Endothelial cell of umbilical vein (primary cell): ENCODE measurements at regions not wholly inside any gene's neighbourhood (a gene's known extent, or its start where the extent isn't known, plus 50 kb on each side); places are given as distances from the start of the nearest gene placed in this dataset.

Experiments
- BruUV-seq: library from RNA; stranded (reverse); fragments of 400-500 nt; replicated peaks from 2 replicates; lab custom pipeline; 2021; lab: Mats Ljungman, UMichigan
- CTCF ChIA-PET: fragments of 300-600, 350-600 bp; sonication (Branson Sonifier 250); formaldehyde crosslinking; loops from one replicate; lab custom pipeline; 2021; ENCODE audit warnings: antibody characterized with exemption, inconsistent platforms; lab: Charles Lee
- POLR2A ChIA-PET: fragments of 300-600, 350-600 bp; sonication (Branson Sonifier 250); formaldehyde crosslinking; loops from one replicate; lab custom pipeline; 2021; ENCODE audit warnings: antibody characterized with exemption, inconsistent platforms; lab: Charles Lee
- DNase-seq: peaks from one replicate; pipeline ENCODE4 v3.0.0-alpha.2; 2011; ENCODE audit warnings: low read depth, low spot score
- FAIRE-seq: peaks from 2 replicates; lab custom pipeline; 2011; peaks lifted over from hg19 to GRCh38; lab: Jason Lieb, UNC
- H2AFZ ChIP-seq: 2 replicates; pipeline ENCODE4 v1.6.0; 2012; ENCODE audit warnings: low read depth, low read length, control low read depth, inconsistent platforms
- H3K27ac ChIP-seq: 2 replicates; pipeline ENCODE4 v1.5.1; 2011; ENCODE audit warnings: low read depth, mild to moderate bottlenecking, control low read depth, low read length, moderate library complexity; ENCODE audit not compliant: insufficient read depth
- H3K27me3 ChIP-seq, 2 experiments: 2 replicates each; pipeline versions ENCODE4 v1.6.0 to v1.6.1; 2011; ENCODE audit warnings: low read length in 2 of 2, mixed read lengths in 1 of 2; ENCODE audit not compliant: control insufficient read depth in 2 of 2, insufficient read depth in 2 of 2
- H3K36me3 ChIP-seq, 2 experiments: 2 replicates in 1 of 2; 3 replicates in 1 of 2; pipeline ENCODE4 v1.5.1; 2011; ENCODE audit warnings: low read length in 2 of 2, mild to moderate bottlenecking in 1 of 2, moderate library complexity in 1 of 2; ENCODE audit not compliant: control insufficient read depth in 2 of 2, insufficient read depth in 2 of 2; ENCODE audit errors: extremely low read depth in 1 of 2
- H3K4me1 ChIP-seq: 3 replicates; pipeline ENCODE4 v1.5.1; 2011; ENCODE audit warnings: mild to moderate bottlenecking, low read length; ENCODE audit not compliant: control insufficient read depth, insufficient read depth; ENCODE audit errors: extremely low read depth
- H3K4me2 ChIP-seq: 2 replicates; pipeline ENCODE4 v1.6.1; 2011; ENCODE audit warnings: low read length, control low read depth, mixed read lengths; ENCODE audit not compliant: insufficient read depth
- H3K4me3 ChIP-seq, 3 experiments: fragments of 200-600 bp in 1 of 3; sonication (generic), shearing (Covaris generic) in 1 of 3; replicated peaks in 1 of 3; 2 replicates each; pipeline ENCODE4 v1.5.1; 2011 to 2016; ENCODE audit warnings: control low read depth in 3 of 3, low read length in 3 of 3, mild to moderate bottlenecking in 2 of 3, inconsistent platforms in 1 of 3, low read depth in 1 of 3, moderate library complexity in 1 of 3; ENCODE audit not compliant: insufficient read depth in 1 of 3
- H3K79me2 ChIP-seq: 2 replicates; pipeline ENCODE4 v1.6.0; 2012; ENCODE audit warnings: low read length, inconsistent platforms; ENCODE audit not compliant: control insufficient read depth, insufficient read depth
- H3K9ac ChIP-seq: replicated peaks from 2 replicates; pipeline ENCODE3; 2011; ENCODE audit warnings: low read length, control low read depth; ENCODE audit not compliant: insufficient read depth; ENCODE audit errors: extremely low read depth
- H3K9me1 ChIP-seq: replicated peaks from 3 replicates; pipeline ENCODE4 v1.6.0; 2011; ENCODE audit warnings: mild to moderate bottlenecking, low read length; ENCODE audit not compliant: control insufficient read depth, insufficient read depth; ENCODE audit errors: extremely low read depth
- H3K9me3 ChIP-seq: replicated peaks from 2 replicates; pipeline ENCODE4 v1.5.1; 2012; ENCODE audit warnings: low read length, inconsistent platforms; ENCODE audit not compliant: control insufficient read depth, insufficient read depth
- H4K20me1 ChIP-seq: replicated peaks from 2 replicates; pipeline ENCODE3; 2011; ENCODE audit warnings: mild to moderate bottlenecking, low read length; ENCODE audit not compliant: control insufficient read depth, insufficient read depth; ENCODE audit errors: extremely low read depth
- EZH2 ChIP-seq: IDR thresholded peaks from 2 replicates; pipeline ENCODE4 v1.6.1; 2012; ENCODE audit warnings: borderline replicate concordance, low read depth, mild to moderate bottlenecking, moderate library complexity, low read length, inconsistent platforms; ENCODE audit not compliant: severe bottlenecking
- FOS ChIP-seq: IDR thresholded peaks from 2 replicates; pipeline ENCODE4 v1.6.1; 2011; ENCODE audit warnings: mild to moderate bottlenecking, low read length, moderate library complexity, borderline replicate concordance; ENCODE audit not compliant: insufficient read depth
- GATA2 ChIP-seq: IDR thresholded peaks from 2 replicates; pipeline ENCODE4 v1.7.0; 2011; ENCODE audit warnings: low read depth, mild to moderate bottlenecking, moderate library complexity, mixed read lengths, low read length; ENCODE audit not compliant: insufficient read length, insufficient read depth
- JUN ChIP-seq: IDR thresholded peaks from 2 replicates; pipeline ENCODE4 v1.6.1; 2011; ENCODE audit warnings: borderline replicate concordance, low read depth; ENCODE audit not compliant: insufficient read length, insufficient read depth
- MYC ChIP-seq: IDR thresholded peaks from one replicate; pipeline ENCODE4 v1.6.1; 2011; ENCODE audit warnings: mild to moderate bottlenecking, low read depth, low read length
- POLR2A ChIP-seq: IDR thresholded peaks from 2 replicates; pipeline ENCODE4 v1.6.1; 2012; ENCODE audit warnings: low read depth, mild to moderate bottlenecking, control low read depth, low read length
- POLR2AphosphoS5 ChIP-seq: IDR thresholded peaks from 2 replicates; pipeline ENCODE4 v1.6.1; 2012; ENCODE audit warnings: low read depth, mild to moderate bottlenecking, control low read depth, low read length, moderate library complexity; ENCODE audit not compliant: insufficient read depth
- dilution Hi-C: fragments of 300-500 bp; cut with MboI; formaldehyde crosslinking; loops from one replicate; pipeline ENCODE4 v1.15.0; 2019; ENCODE audit warnings: low sequenced_read_pairs; ENCODE audit not compliant: extremely low pct_ligation_motif_present
- intact Hi-C: fragments of 100-400 bp; cut with micrococcal nuclease; formaldehyde crosslinking; loops from one replicate; pipeline ENCODE4 v1.10.0; 2022
- TF ChIP-seq, protein P1 (sequence below): IDR thresholded peaks from 2 replicates; pipeline ENCODE4 v1.6.1; 2011; ENCODE audit not compliant: insufficient read depth, insufficient read length
- TF ChIP-seq, protein P2 (sequence below), 2 donors: IDR thresholded peaks; 1 replicate in 1 of 2; 2 replicates in 1 of 2; pipeline ENCODE4 v1.5.1; 2011; ENCODE audit warnings: low read length in 2 of 2, mild to moderate bottlenecking in 2 of 2, moderate library complexity in 2 of 2, control low read depth in 1 of 2, inconsistent platforms in 1 of 2, low read depth in 1 of 2; ENCODE audit not compliant: insufficient read depth in 1 of 2; ENCODE audit errors: extremely low read depth in 1 of 2

DNA sequence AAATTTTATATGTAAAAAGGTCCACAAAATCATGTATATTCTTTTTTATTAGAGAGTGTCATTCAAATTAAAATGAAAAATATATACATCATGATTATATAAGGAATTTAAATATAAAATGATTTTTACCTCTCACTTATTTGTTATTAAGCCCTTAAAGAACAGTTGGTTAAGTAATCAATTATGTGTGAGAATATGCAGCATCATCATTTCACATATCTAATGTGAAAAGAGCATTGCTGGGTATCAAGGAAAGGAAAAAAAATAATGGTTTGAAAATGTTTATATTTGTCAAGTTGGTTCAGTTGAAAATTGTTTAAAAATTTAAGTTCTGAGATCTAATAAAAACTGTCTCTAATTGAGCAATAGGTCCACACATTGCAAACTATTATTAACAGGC is 363.6 kb upstream of the GRM3 start:
- DNase-seq, result no peak
- no peak for TF ChIP-seq POLR2AphosphoS5
- TF ChIP-seq, protein P1, sequence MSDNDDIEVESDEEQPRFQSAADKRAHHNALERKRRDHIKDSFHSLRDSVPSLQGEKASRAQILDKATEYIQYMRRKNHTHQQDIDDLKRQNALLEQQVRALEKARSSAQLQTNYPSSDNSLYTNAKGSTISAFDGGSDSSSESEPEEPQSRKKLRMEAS, result no peak
- no peak for TF ChIP-seq POLR2A
- no peak for TF ChIP-seq JUN
- no peak for TF ChIP-seq MYC
- TF ChIP-seq FOS, result no peak
- TF ChIP-seq, protein P2, sequence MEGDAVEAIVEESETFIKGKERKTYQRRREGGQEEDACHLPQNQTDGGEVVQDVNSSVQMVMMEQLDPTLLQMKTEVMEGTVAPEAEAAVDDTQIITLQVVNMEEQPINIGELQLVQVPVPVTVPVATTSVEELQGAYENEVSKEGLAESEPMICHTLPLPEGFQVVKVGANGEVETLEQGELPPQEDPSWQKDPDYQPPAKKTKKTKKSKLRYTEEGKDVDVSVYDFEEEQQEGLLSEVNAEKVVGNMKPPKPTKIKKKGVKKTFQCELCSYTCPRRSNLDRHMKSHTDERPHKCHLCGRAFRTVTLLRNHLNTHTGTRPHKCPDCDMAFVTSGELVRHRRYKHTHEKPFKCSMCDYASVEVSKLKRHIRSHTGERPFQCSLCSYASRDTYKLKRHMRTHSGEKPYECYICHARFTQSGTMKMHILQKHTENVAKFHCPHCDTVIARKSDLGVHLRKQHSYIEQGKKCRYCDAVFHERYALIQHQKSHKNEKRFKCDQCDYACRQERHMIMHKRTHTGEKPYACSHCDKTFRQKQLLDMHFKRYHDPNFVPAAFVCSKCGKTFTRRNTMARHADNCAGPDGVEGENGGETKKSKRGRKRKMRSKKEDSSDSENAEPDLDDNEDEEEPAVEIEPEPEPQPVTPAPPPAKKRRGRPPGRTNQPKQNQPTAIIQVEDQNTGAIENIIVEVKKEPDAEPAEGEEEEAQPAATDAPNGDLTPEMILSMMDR (IDR thresholded peaks at IDR 0.05; ENCODE audit: extremely low read depth in 1 of 2, insufficient read depth in 1 of 2, low read depth in 1 of 2, low read length in 2 of 2), result no peak
- H3K4me3 ChIP-seq, result no peak overlapping the region
- no peak for FAIRE-seq
- no peaks in the 10 kb centered on the region for H3K79me2 ChIP-seq
- ChIA-PET CTCF (no interaction called here), POLR2A (no interaction called here)
- dilution Hi-C loops, result no loop called here
- no peaks in the 10 kb centered on the region for H3K4me1 ChIP-seq
- H3K4me2 ChIP-seq, result no peak overlapping the region
- peaks cover 2% of the 10 kb centered on the region for H3K9me3 ChIP-seq
- H3K27ac ChIP-seq, result no peak overlapping the region
- H3K36me3 ChIP-seq, result no peaks in the 10 kb centered on the region
- no peaks in the 10 kb centered on the region for H3K27me3 ChIP-seq
- H4K20me1 ChIP-seq, result no peaks in the 10 kb centered on the region
- no peaks in the 10 kb centered on the region for H3K9me1 ChIP-seq
- BruUV-seq, result no TSS peak
- no peak overlapping the region for H3K9ac ChIP-seq
- H2AFZ ChIP-seq, result no peak overlapping the region
- intact Hi-C loops, result no loop called here

DNA sequence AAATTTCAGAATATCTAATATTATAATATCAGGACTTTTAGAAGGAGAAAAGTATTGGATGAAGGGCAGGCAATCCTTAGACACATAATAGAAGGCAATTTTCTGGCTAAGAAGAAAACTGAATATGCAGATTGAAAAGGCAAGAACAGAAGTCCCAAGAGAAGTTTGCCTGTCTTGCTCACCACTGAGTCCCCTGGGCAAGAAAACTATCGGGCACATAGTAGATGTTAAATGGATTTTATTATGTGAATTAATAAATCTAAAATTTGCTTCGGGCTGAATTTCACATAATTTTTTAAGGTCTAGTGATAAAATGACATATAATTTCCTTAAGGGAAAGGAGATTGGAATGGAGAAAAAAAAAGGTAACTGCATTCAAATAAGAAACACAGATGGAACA is 380.9 kb upstream of the GRM3 start:
- no peak overlapping the region for H3K27ac ChIP-seq
- dilution Hi-C loops, result no loop called here
- H3K4me1 ChIP-seq, result no peaks in the 10 kb centered on the region
- BruUV-seq, result no TSS peak
- ChIA-PET POLR2A (no interaction called here), CTCF (no interaction called here)
- intact Hi-C loops, result no loop called here
- no peaks in the 10 kb centered on the region for H3K79me2 ChIP-seq
- H3K9me1 ChIP-seq, result no peaks in the 10 kb centered on the region
- H4K20me1 ChIP-seq, result no peaks in the 10 kb centered on the region
- H3K4me2 ChIP-seq, result no peak overlapping the region
- H3K27me3 ChIP-seq, result no peaks in the 10 kb centered on the region
- TF ChIP-seq MYC, result no peak
- TF ChIP-seq FOS, result no peak
- TF ChIP-seq, protein P2 (IDR thresholded peaks at IDR 0.05; ENCODE audit: extremely low read depth in 1 of 2, insufficient read depth in 1 of 2, low read depth in 1 of 2, low read length in 2 of 2), result no peak
- no peak for TF ChIP-seq EZH2
- TF ChIP-seq GATA2, result no peak
- TF ChIP-seq POLR2A, result no peak
- TF ChIP-seq JUN, result no peak
- TF ChIP-seq, protein P1, result no peak
- no peak for TF ChIP-seq POLR2AphosphoS5
- H3K9ac ChIP-seq, result no peak overlapping the region
- FAIRE-seq, result no peak
- no peak overlapping the region for H3K4me3 ChIP-seq
- peaks cover 3% of the 10 kb centered on the region for H3K9me3 ChIP-seq
- no peaks in the 10 kb centered on the region for H3K36me3 ChIP-seq
- DNase-seq, result no peak
- H2AFZ ChIP-seq, result no peak overlapping the region
